ENCODE measurements at regions not wholly inside any gene's neighbourhood (a gene's known extent, or its start where the extent isn't known, plus 50 kb on each side); places are given as distances from the start of the nearest gene placed in this dataset.

- H3K9me3 ChIP-seq (ENCODE audit: insufficient read depth, low read length), result no peaks in the 10 kb centered on the region
- no peak for TF ChIP-seq EZH2phosphoT487 (conservative IDR thresholded peaks at IDR 0.05; ENCODE audit: low read length)
- no peak for TF ChIP-seq CTCF (IDR thresholded peaks at IDR 0.05; ENCODE audit: insufficient read depth, low read length, poor library complexity, severe bottlenecking)
- H2AFZ ChIP-seq (ENCODE audit: low read depth, low read length, severe bottlenecking), result no peak overlapping the region
- no peaks in the 10 kb centered on the region for H3K36me3 ChIP-seq (ENCODE audit: low read length)
- H3K9ac ChIP-seq (ENCODE audit: low read length), result no peak overlapping the region
- H3K27me3 ChIP-seq (ENCODE audit: low read length), result no peaks in the 10 kb centered on the region
- no peak overlapping the region for H3K27ac ChIP-seq (ENCODE audit: low read depth, low read length)
- H3K4me3 ChIP-seq (ENCODE audit: insufficient read depth, low read length, poor library complexity, severe bottlenecking), result no peak overlapping the region
- no peaks in the 10 kb centered on the region for H3K9me2 ChIP-seq (replicated peaks; ENCODE audit: insufficient read depth, low read length)
- H3K4me2 ChIP-seq (ENCODE audit: low read depth, low read length, poor library complexity, severe bottlenecking), result no peak overlapping the region
- no peaks in the 10 kb centered on the region for H3K79me2 ChIP-seq (ENCODE audit: insufficient read depth, low read length)
- no peaks in the 10 kb centered on the region for H4K20me1 ChIP-seq (ENCODE audit: low read depth, low read length)
- no peaks in the 10 kb centered on the region for H3F3A ChIP-seq (ENCODE audit: insufficient read depth)
Measured at GRCh38 chr1:8145545-8146202, 119.6 kb upstream of the ERRFI1 start.

GRCh38 chr1:8144323-8144722 lies 118.2 kb upstream of the ERRFI1 start:
- Histone ChIP-seq H3K9me3 (ENCODE audit: insufficient read depth, low read length) (no peaks in the 10 kb centered on the region), H4K20me1 (ENCODE audit: low read depth, low read length) (no peaks in the 10 kb centered on the region), H3K4me2 (ENCODE audit: low read depth, low read length, poor library complexity, severe bottlenecking) (no peak overlapping the region), H3F3A (ENCODE audit: insufficient read depth) (no peaks in the 10 kb centered on the region), H3K27me3 (ENCODE audit: low read length) (no peaks in the 10 kb centered on the region), H3K9me2 (replicated peaks; ENCODE audit: insufficient read depth, low read length) (no peaks in the 10 kb centered on the region), H3K79me2 (ENCODE audit: insufficient read depth, low read length) (no peaks in the 10 kb centered on the region), H3K36me3 (ENCODE audit: low read length) (no peaks in the 10 kb centered on the region), H3K9ac (ENCODE audit: low read length) (no peak overlapping the region), H3K4me3 (ENCODE audit: insufficient read depth, low read length, poor library complexity, severe bottlenecking) (no peak overlapping the region), H2AFZ (ENCODE audit: low read depth, low read length, severe bottlenecking) (no peak overlapping the region), H3K27ac (ENCODE audit: low read depth, low read length) (no peak overlapping the region)
- TF ChIP-seq CTCF (IDR thresholded peaks at IDR 0.05; ENCODE audit: insufficient read depth, low read length, poor library complexity, severe bottlenecking), result no peak
- no peak for TF ChIP-seq EZH2phosphoT487 (conservative IDR thresholded peaks at IDR 0.05; ENCODE audit: low read length)

GRCh38 chr1:8142955-8143629 lies 117.0 kb upstream of the ERRFI1 start:
- no peak for TF ChIP-seq EZH2phosphoT487 (conservative IDR thresholded peaks at IDR 0.05; ENCODE audit: low read length)
- TF ChIP-seq CTCF (IDR thresholded peaks at IDR 0.05; ENCODE audit: insufficient read depth, low read length, poor library complexity, severe bottlenecking), result no peak
- Histone ChIP-seq H2AFZ (ENCODE audit: low read depth, low read length, severe bottlenecking) (no peak overlapping the region), H3K4me3 (ENCODE audit: insufficient read depth, low read length, poor library complexity, severe bottlenecking) (no peak overlapping the region), H3K9me2 (replicated peaks; ENCODE audit: insufficient read depth, low read length) (no peaks in the 10 kb centered on the region), H3K79me2 (ENCODE audit: insufficient read depth, low read length) (no peaks in the 10 kb centered on the region), H3K9ac (ENCODE audit: low read length) (no peak overlapping the region), H4K20me1 (ENCODE audit: low read depth, low read length) (no peaks in the 10 kb centered on the region), H3K4me2 (ENCODE audit: low read depth, low read length, poor library complexity, severe bottlenecking) (no peak overlapping the region), H3K36me3 (ENCODE audit: low read length) (no peaks in the 10 kb centered on the region), H3K27me3 (ENCODE audit: low read length) (no peaks in the 10 kb centered on the region), H3F3A (ENCODE audit: insufficient read depth) (no peaks in the 10 kb centered on the region), H3K9me3 (ENCODE audit: insufficient read depth, low read length) (no peaks in the 10 kb centered on the region), H3K27ac (ENCODE audit: low read depth, low read length) (no peak overlapping the region)
